OCI-LY1 (cell line): ENCODE measurements at regions not wholly inside any gene's neighbourhood (a gene's known extent, or its start where the extent isn't known, plus 50 kb on each side); places are given as distances from the start of the nearest gene placed in this dataset.

Experiments
- CTCF ChIP-seq: fragments of 200-600 bp; sonication (generic), shearing (Covaris generic); IDR thresholded peaks from 2 replicates; pipeline ENCODE4 v1.5.1; 2017; ENCODE audit warnings: mild to moderate bottlenecking, antibody characterized with exemption, low read length, moderate library complexity, mixed read lengths
- EZH2 ChIP-seq: fragments of 200-600 bp; sonication (generic), shearing (Covaris generic); IDR thresholded peaks from 2 replicates; pipeline ENCODE4 v1.8.0; 2017; ENCODE audit warnings: borderline replicate concordance, mixed run types, mild to moderate bottlenecking, antibody characterized with exemption, low read length, moderate library complexity, mixed read lengths

GRCh38 chr11:22556381-22556780 lies 69.2 kb downstream of the FANCF start:
- TF ChIP-seq CTCF (no peak), EZH2 (no peak)
